Loucy (cell line): ENCODE measurements at regions not wholly inside any gene's neighbourhood (a gene's known extent, or its start where the extent isn't known, plus 50 kb on each side); places are given as distances from the start of the nearest gene placed in this dataset.

ENCODE experiments used
- H2AFZ ChIP-seq: fragments of 200-600 bp; sonication (generic); 2 replicates; pipeline ENCODE4 v1.6.0; 2016; ENCODE audit warnings: antibody characterized with exemption, mild to moderate bottlenecking, low read length, moderate library complexity
- H3F3A ChIP-seq: fragments of 200-600 bp; 2 replicates; pipeline ENCODE4 v1.6.0; 2016; ENCODE audit warnings: antibody characterized with exemption, low read depth, mild to moderate bottlenecking
- H3K27me3 ChIP-seq: fragments of 200-600 bp; sonication (generic); 2 replicates; pipeline ENCODE4 v1.6.1; 2014; ENCODE audit warnings: low read length, mild to moderate bottlenecking; ENCODE audit not compliant: insufficient read depth, poor library complexity, severe bottlenecking
- H3K36me3 ChIP-seq: fragments of 200-600 bp; sonication (generic); 2 replicates; pipeline ENCODE4 v1.6.1; 2016; ENCODE audit warnings: low read length; ENCODE audit not compliant: insufficient read depth
- H3K4me1 ChIP-seq: fragments of 200-600 bp; sonication (generic); 2 replicates; pipeline ENCODE4 v1.5.1; 2014; ENCODE audit warnings: low read length, mild to moderate bottlenecking; ENCODE audit not compliant: insufficient read depth, poor library complexity, severe bottlenecking
- H3K4me2 ChIP-seq: fragments of 200-600 bp; sonication (generic); 2 replicates; pipeline ENCODE4 v1.6.0; 2014; ENCODE audit warnings: antibody characterized with exemption, low read length, low read depth, mild to moderate bottlenecking; ENCODE audit not compliant: poor library complexity, severe bottlenecking
- H3K4me3 ChIP-seq: fragments of 200-600 bp; sonication (generic); 2 replicates; pipeline ENCODE4 v1.5.1; 2014; ENCODE audit warnings: low read length, mild to moderate bottlenecking, mixed read lengths; ENCODE audit not compliant: poor library complexity, severe bottlenecking
- H3K79me2 ChIP-seq: fragments of 200-600 bp; sonication (generic); 2 replicates; pipeline ENCODE4 v1.6.1; 2014; ENCODE audit warnings: low read length; ENCODE audit not compliant: insufficient read depth
- H3K9ac ChIP-seq: fragments of 200-600 bp; sonication (generic); 2 replicates; pipeline ENCODE4 v1.6.0; 2014; ENCODE audit warnings: mild to moderate bottlenecking, low read depth, low read length, moderate library complexity; ENCODE audit not compliant: poor library complexity, severe bottlenecking
- H3K9me2 ChIP-seq: fragments of 200-600 bp; sonication (generic); replicated peaks from 2 replicates; pipeline ENCODE4 v1.6.1; 2016; ENCODE audit warnings: low read depth, low read length, mixed read lengths
- H3K9me3 ChIP-seq: fragments of 200-600 bp; sonication (generic); 2 replicates; pipeline ENCODE4 v1.6.1; 2014; ENCODE audit warnings: mild to moderate bottlenecking, antibody characterized with exemption, low read length, low read depth; ENCODE audit not compliant: insufficient read depth
- H4K20me1 ChIP-seq: fragments of 200-600 bp; sonication (generic); 2 replicates; pipeline ENCODE4 v1.6.0; 2014; ENCODE audit warnings: antibody characterized with exemption, low read length, mild to moderate bottlenecking; ENCODE audit not compliant: insufficient read depth, poor library complexity, severe bottlenecking
- EZH2phosphoT487 ChIP-seq: fragments of 200-600 bp; IDR thresholded peaks from 2 replicates; pipeline ENCODE4 v1.6.1; 2018; ENCODE audit warnings: antibody characterized with exemption, mild to moderate bottlenecking, moderate library complexity, borderline replicate concordance
- TF ChIP-seq, protein P1 (sequence below): fragments of 200-600 bp; sonication (generic); conservative IDR thresholded peaks from 2 replicates; pipeline ENCODE4 v1.5.1; 2014; ENCODE audit warnings: mild to moderate bottlenecking, antibody characterized with exemption, low read length

DNA sequence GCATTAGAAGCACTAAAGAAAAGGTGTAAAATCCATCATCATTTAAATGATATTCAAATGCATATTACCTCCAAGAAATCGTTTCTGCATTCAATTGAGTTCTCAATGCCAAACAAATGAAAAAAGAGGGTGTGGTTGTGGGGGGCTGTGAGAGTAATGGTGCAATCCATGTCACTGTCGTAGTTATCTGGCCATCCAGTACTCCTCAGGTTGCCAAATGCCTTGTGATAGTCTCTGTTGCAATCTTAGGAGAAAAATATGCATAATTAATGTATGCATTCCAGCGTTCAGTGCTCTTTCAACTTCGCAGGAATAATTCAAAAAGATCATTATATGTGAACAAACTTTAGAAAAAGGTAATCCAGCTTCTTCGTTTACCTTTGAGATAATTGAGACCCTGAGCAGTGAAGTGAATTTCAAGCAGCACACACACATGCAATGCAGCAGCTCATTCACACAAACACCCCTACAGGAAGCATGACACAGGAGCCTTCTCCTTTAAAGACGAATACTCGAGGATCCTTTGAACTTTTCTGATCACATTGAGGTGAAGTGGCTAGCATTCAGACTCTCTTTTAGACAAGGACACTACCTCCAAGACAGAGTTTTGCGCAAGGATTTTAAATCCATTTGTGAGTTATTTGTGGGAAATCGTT is 73.4 kb downstream of the OR13A1 start:
- H3K27me3 ChIP-seq: no peaks in the 10 kb centered on the region
- H3K4me1 ChIP-seq: peaks cover 11% of the 10 kb centered on the region
- H3F3A ChIP-seq: no peaks in the 10 kb centered on the region
- no peaks in the 10 kb centered on the region for H3K9me2 ChIP-seq
- H4K20me1 ChIP-seq: no peaks in the 10 kb centered on the region
- H3K9ac ChIP-seq: no peak overlapping the region
- no peak overlapping the region for H3K4me2 ChIP-seq
- no peaks in the 10 kb centered on the region for H3K79me2 ChIP-seq
- no peak overlapping the region for H3K4me3 ChIP-seq
- no peak for TF ChIP-seq EZH2phosphoT487
- TF ChIP-seq, protein P1, sequence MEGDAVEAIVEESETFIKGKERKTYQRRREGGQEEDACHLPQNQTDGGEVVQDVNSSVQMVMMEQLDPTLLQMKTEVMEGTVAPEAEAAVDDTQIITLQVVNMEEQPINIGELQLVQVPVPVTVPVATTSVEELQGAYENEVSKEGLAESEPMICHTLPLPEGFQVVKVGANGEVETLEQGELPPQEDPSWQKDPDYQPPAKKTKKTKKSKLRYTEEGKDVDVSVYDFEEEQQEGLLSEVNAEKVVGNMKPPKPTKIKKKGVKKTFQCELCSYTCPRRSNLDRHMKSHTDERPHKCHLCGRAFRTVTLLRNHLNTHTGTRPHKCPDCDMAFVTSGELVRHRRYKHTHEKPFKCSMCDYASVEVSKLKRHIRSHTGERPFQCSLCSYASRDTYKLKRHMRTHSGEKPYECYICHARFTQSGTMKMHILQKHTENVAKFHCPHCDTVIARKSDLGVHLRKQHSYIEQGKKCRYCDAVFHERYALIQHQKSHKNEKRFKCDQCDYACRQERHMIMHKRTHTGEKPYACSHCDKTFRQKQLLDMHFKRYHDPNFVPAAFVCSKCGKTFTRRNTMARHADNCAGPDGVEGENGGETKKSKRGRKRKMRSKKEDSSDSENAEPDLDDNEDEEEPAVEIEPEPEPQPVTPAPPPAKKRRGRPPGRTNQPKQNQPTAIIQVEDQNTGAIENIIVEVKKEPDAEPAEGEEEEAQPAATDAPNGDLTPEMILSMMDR: no peak
- peak overlapping the region; percentile 71 for H2AFZ ChIP-seq
- no peaks in the 10 kb centered on the region for H3K9me3 ChIP-seq
- H3K36me3 ChIP-seq: no peaks in the 10 kb centered on the region

DNA sequence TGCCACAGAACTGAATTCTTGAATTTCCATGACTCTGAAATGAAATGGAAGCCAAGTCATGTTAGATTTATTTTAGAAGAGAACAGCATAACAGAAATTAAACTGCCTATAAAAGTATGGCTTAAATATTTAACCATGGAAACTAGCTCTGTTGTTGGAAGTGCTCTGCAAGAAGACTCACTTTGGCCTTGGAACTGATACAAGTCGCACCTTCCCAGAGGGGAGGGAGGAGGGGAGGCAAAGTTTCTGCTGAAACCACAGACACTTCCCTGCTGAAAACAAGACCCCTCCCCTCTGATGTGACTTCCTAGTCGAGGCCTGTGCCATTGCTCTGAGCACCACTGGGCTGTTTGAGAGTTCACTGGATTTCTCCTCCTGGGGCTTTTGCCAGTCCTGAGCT is 72.1 kb downstream of the OR13A1 start:
- H3K4me2 ChIP-seq: no peak overlapping the region
- H3F3A ChIP-seq: no peaks in the 10 kb centered on the region
- no peak overlapping the region for H3K4me3 ChIP-seq
- no peaks in the 10 kb centered on the region for H3K9me2 ChIP-seq
- no peaks in the 10 kb centered on the region for H3K27me3 ChIP-seq
- no peaks in the 10 kb centered on the region for H3K9me3 ChIP-seq
- H4K20me1 ChIP-seq: no peaks in the 10 kb centered on the region
- H3K4me1 ChIP-seq: peaks cover 11% of the 10 kb centered on the region
- no peak for TF ChIP-seq EZH2phosphoT487
- TF ChIP-seq, protein P1: no peak
- no peaks in the 10 kb centered on the region for H3K79me2 ChIP-seq
- peak overlapping the region; percentile 42; the same call in 1 of the 2 replicates for H2AFZ ChIP-seq
- no peaks in the 10 kb centered on the region for H3K36me3 ChIP-seq
- no peak overlapping the region for H3K9ac ChIP-seq

DNA sequence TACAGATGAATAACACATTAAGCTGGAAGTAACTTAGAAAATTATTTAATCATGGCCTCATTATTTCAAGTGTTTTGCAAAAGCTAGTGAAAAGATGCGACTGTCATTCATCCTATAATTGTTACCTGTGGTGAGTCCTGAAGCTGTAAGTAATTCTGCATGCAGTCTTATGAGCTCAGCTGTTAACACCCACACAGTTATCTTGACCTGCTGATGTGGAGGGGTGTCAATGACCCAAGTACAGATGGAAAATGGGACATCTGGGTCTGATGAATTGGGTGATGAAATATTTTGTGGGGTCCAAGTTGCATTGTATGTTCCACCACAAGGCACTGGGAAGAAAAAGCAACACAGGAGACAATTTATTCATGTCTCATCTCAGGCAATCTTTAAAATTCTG is 68.9 kb downstream of the OR13A1 start:
- no peaks in the 10 kb centered on the region for H4K20me1 ChIP-seq
- H3F3A ChIP-seq: no peaks in the 10 kb centered on the region
- H3K27me3 ChIP-seq: no peaks in the 10 kb centered on the region
- peaks cover 6% of the 10 kb centered on the region for H3K4me1 ChIP-seq
- H3K9me2 ChIP-seq: no peaks in the 10 kb centered on the region
- H3K9ac ChIP-seq: no peak overlapping the region
- H3K79me2 ChIP-seq: no peaks in the 10 kb centered on the region
- no peaks in the 10 kb centered on the region for H3K9me3 ChIP-seq
- no peaks in the 10 kb centered on the region for H3K36me3 ChIP-seq
- H2AFZ ChIP-seq: no peak overlapping the region
- no peak overlapping the region for H3K4me2 ChIP-seq
- no peak overlapping the region for H3K4me3 ChIP-seq
- no peak for TF ChIP-seq EZH2phosphoT487
- TF ChIP-seq, protein P1: no peak
